NCI-H1092 (cell line): ENCODE measurements at regions not wholly inside any gene's neighbourhood (a gene's known extent, or its start where the extent isn't known, plus 50 kb on each side); places are given as distances from the start of the nearest gene placed in this dataset.
"Not testable (repeated sequence)": the region's sequence is repeated elsewhere in the genome, so short reads cannot be mapped to it uniquely, and the experiment has no call there.

Experiments used
- DNase-seq: peaks from one replicate; lab custom pipeline; 2025; lab: John Stamatoyannopoulos, UW

- no peak for DNase-seq
Measured at GRCh38 chr2:40953341-40953740, 501.5 kb upstream of the SLC8A1 start.

DNA sequence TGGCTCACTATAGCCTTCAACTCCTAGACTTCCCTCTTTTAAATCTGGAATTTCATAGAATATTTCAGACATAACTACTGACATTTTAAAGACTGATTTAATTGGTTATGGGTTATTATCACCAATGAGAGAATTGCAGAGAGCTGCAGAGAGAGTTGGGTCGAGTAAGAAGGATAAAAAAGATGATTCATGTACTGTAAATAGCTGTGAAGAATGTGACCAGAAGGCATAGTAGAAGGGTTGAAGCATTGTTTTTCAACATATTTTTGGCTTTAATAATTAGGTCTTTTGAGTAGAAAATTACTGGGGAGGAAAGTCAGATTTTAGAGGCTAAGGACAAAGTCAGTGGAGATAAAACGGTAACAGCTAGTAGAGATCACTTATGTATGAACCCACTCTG, 503.2 kb upstream of the SLC8A1 start:
- DNase-seq: no peak

DNA sequence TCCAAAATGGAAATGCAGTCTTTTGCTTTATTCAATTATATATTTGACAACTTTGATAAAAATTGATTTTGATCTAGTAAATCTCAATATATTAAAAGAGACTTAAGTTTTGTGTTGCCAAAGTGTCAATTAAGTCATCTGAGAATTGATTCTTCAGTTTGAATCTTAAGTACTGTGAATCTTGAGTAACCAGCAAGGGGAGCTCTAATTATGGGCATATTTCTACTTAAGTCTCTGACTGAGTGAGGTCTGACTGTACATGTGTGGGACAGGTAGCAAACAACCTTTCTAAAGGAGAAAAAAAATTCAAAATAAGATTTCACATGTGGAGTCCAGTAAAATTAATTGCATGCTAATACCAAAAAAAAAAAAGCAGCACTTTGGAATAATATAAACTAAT, 503.7 kb upstream of the SLC8A1 start:
- DNase-seq: no peak

GRCh38 chr2:40957508-40957907, 505.6 kb upstream of the SLC8A1 start:
- DNase-seq: no peak

GRCh38 chr2:40962026-40962425, 510.1 kb upstream of the SLC8A1 start:
- no peak for DNase-seq

DNA sequence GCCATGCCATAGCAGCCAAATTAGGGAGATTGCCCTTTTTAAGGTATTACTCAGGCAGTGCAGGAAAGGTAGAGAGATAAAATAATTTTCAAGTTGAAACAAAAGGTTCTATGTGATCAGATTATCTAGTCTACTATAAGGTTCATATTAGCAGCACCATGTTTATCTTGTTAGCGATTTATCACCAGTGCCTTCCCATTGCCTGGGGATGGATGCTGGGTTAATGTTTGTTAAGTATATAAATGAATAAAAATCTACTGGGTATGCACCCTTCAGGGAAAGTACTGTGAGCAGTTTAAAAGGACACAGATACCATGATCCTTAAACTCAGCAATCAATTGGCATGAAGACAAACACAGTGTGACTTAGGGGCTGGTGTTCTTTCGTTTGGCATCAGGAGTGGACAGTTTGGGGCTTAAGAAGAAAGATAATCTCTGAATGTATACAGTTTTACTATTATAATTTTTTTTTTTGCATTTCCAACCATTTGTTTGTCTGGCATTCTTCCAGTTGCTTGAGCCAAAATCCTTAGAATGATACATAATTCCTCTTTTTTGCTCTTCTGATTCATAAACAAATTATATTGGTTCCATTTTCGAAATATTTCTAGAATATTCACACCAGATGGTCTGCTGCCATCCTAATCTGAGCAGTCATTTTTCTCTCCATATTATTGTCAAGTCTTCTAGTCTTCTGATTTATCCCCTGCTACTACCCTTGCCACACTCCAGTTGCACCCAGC, 512.8 kb upstream of the SLC8A1 start:
- DNase-seq: no peak

DNA sequence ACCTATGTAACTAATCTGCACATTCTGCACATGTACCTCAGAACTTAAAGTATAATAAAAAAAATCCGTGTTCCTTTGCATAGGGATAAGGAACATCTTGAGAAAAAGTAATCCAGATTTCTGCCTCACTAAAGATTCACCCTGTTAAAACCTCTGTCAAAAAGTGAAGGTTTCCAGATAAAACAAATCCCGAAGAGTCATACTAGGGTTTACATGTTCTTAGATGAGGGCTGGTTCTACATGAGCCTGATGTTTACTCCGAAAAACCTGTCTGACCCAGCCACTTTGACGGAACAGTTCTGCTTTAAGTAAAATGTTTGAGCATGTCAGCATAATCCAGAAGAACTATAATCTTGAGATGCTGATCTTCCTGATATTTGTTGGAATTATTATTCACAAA, 515.6 kb upstream of the SLC8A1 start:
- DNase-seq: no peak

DNA sequence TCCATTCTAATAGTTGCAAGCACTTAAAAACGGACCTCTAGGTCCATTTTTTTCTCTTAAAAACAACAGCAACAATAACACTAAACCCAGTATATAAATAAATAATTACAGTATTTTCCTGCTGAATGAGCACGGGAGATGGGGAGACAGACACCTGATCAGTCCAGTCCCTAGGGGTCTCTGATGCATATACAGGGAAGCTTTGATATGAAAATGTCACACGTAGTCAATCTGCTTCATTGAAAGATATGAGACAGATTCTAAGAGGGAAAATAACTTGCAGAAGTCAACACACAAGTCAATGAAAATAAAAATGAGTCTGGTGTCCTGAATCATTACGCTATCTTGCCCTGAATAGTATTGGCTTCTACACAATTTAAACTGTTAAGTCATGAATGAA, 523.3 kb upstream of the SLC8A1 start:
- DNase-seq: no peak

GRCh38 chr2:40997362-40997761, 545.5 kb upstream of the SLC8A1 start:
- no peak for DNase-seq

DNA sequence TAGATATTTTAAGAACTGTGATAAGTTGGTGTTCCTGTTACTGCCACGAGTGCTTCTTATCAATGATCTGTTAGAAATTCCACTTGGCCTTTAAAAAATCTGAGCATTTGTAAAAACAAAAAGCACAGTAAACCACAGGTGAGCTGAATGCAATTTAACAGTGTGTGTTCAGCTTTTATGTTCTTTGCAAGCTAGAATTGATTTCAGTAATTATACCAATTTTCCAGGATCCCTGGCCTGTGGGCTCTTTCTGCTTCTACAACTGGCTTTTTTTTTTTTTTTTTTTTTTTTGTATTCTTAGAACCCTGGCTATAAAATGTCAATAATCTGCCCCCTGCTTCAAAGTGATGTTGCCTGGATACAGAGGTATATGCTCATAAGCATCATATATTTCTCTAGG, 548.5 kb upstream of the SLC8A1 start:
- no peak for DNase-seq

DNA sequence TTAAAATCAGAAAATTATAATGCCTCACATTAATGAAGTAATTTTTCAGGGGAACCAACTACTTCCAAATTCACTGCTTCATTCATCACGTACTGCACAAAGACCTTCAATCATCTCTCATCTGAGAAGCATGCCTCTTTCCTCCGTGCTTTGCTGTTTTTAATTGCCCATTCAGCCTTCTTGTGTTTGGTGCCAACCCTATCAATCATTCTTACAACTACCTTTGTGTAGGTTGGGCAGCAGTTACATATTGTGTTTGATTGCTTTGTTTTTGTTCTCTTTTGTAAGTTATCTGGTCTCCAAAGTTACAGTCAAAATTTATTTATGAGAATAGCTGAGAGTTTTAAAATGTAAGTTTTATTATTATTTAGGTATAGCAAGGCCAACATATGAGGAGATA, 549.0 kb upstream of the SLC8A1 start:
- DNase-seq: no peak

DNA sequence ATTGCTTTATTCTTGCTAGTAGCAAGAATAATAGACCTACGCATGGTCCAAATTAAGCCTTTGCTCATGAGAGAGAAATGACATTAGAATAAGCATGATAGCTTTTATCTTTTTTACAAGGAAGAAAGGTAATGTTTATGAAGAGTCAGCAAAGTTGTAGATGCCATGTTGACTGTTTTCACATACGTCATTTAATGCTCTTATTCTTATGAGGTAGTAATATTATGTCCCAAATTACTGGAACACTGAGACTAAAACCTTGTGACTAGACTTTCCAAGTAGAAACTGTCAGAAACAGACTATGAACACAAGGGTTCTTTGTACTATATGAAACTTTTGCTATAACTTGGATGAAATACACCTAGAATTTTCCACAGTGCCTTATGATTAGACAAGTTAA, 552.8 kb upstream of the SLC8A1 start:
- DNase-seq: no peak

GRCh38 chr2:41020358-41020757, 568.5 kb upstream of the SLC8A1 start:
- DNase-seq: no peak

DNA sequence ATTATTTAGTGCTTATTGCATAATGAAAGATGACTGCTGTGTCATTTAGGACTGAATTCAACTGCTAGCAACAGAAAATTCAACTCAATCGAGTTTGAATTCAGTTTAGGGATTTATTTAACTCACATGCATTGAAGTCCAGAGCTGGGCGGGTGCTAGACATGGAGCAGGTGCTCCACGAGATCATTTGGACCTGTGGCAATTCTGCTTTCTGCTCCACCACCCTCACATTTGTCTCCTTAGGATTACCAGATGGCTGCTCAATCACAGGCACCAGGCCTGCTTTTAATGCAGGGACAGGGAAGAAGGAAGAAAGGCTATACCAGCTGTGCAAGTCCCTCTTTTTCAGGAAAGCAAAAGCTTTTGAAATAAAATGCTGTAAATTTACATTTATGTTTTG, 572.9 kb upstream of the SLC8A1 start:
- no peak for DNase-seq

GRCh38 chr2:41026613-41027012, 574.7 kb upstream of the SLC8A1 start:
- DNase-seq: no peak

DNA sequence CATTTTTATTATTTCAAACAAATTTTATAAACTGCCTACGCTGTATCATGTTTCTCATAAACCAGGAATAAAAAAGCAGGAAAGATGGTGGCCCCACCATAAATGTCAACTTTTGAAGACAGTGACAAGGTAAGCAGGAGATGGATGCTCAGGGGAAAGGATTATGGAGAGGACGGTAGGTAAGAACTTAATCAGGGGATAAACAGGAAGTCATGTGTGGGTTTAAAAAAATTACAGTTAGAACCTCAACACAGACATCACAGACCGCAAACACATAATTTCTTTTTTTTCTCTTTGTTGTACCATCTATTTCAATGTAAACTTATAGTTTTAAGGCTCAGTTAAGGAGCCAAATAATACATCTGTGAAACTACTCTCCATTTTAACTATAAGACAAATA, 575.2 kb upstream of the SLC8A1 start:
- no peak for DNase-seq

- no peak for DNase-seq
Measured at GRCh38 chr2:41031282-41031681, 579.4 kb upstream of the SLC8A1 start.

DNA sequence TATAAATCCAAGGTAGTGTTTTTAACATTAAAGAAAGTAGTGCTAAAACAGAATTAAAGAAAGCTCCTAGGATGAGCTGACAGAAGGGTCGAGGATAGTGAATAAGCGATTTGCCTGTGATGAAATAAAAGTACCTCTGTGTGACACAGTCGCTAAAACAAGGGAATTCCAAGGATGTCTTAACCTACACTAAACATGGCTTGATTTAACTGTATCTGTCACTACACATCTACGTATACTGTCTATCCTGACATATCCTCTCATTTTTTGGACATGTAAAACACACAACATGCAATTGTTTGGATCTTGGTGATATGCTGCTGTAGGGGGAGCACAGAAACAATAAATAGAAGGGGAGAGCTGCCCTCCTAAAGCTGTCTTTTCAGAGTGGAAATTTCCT, 580.8 kb upstream of the SLC8A1 start:
- no peak for DNase-seq

DNA sequence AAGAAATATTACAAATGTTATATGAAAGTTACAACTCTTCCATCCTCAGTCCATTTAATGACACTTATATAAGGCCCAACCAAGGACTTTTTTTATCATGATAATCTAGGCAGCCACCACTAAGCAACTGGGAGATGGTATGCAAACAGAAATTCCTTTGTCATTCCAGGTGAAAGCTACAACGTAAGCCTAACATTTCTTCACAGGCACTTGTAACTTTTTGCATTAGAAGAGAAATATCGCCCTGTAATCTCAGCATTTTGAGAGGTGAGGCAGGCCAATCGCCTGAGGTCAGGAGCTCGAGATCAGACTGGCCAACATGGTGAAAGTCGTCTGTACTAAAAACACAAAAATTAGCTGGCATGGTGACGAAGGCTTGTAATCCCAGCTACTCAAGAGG, 581.2 kb upstream of the SLC8A1 start:
- DNase-seq: no peak

- DNase-seq: no peak
Measured at GRCh38 chr2:41038408-41038807, 586.5 kb upstream of the SLC8A1 start.

DNA sequence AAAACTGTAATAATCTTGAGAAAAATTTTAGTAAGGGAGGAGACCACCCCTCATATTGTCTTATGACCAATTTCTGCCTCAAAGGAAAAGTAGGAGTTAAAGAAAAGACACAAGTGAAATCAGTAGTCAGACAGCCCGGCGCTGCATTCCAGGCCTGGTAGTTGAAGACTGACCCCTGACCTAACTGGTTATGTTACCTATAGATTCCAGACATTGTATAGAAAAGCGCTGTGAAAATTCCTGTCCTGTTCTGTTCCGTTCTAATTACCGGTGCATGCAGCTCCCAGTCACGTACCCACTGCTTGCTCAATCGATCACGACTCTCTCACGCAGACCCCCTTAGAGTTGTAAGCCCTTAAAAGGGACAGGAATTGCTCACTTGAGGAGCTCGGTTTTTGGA, 587.9 kb upstream of the SLC8A1 start:
- DNase-seq: not testable (repeated sequence)

DNA sequence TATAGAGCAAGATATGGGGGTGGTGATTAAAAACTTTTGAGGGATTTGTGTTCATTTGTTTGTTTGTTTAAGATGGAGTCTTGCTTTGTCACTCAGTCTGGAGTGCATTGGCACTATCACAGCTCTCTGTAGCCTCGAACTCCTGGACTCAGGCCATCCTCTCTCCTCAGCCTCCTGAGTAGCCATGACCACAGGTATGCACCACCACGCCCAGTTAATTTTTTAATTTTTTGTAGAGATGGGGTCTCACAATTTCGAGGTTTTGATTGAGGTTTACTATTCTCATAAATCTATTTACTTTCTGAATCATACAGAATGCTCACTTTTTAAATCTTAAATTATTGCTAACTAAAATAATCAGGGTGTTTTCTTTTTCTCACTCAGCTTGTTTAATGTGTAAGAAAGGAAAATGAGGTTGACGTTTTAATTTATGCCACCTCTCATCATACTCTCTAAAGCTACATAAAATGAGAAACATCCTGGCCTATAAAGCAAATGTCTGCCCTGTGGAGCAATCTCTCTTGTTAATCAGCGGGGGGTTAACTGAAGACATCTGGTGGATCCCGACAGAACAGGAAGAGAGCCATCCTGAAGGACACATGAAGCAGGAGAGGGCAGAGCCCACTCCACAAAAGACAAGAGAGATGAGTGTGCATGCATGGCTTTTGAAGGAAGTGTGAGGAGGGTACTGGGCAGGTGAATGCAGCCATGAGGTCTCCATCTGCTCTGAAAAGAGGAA, 589.1 kb upstream of the SLC8A1 start:
- DNase-seq: no peak

DNA sequence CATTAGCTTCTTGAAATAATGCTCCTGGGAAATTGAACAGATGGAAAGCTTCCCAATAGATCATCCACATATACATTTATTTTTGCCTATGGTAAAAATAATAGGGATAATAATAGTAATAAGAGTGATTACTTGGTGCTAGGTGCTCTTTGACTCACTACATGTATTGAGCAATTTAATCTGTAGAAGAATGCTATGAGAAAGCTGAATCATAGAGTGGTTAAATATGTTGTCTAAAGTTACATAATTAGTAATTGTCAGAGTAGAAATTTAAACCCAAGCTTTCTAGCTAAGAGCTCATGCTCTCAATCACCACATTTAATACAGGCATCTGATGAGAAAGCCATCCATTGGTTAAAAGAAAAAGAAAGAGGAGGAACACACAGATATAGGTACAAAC, 590.5 kb upstream of the SLC8A1 start:
- no peak for DNase-seq

GRCh38 chr2:41061356-41061755, 609.5 kb upstream of the SLC8A1 start:
- DNase-seq: no peak
